ENCODE measurements at regions not wholly inside any gene's neighbourhood (a gene's known extent, or its start where the extent isn't known, plus 50 kb on each side); places are given as distances from the start of the nearest gene placed in this dataset.

DNA sequence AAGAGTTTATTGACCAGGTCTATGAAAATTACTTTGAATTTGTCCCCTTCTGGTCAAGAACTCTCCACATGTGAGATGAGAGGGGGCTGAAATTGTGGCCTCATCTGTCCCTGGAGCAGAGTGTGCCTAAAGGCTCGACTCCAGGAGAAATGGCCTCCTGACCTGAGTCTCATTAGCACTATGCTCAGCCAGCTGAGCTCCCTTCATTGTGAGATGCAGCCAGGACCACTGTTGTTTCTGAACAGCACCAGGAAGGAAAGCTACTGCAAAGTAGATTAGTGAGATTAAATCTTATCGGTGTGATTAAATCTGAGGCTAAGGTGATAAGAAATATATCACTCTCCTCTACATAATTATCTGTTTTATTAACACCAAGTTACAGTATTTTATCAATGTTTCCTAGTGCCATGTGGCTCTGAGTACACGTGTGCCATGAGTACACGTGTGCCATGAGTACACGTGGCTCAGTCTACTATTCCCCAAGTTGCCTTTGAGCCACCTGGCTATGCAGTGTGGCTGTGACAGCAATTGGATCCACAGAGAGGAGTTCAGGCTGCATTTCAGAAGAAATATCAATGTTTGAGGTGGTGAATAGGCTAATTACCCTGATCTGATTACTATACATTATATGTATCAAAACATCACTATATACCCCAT is 126.9 kb downstream of the IPMK start:
- H3K27ac Mint-ChIP-seq: no peak overlapping the region
- H3K27me3 Mint-ChIP-seq: peaks cover 3% of the 10 kb centered on the region
- H3K36me3 Mint-ChIP-seq (ENCODE audit: low read depth): no peaks in the 10 kb centered on the region
- no peak overlapping the region for H3K4me3 Mint-ChIP-seq
- H3K4me1 Mint-ChIP-seq: peaks cover 5% of the 10 kb centered on the region
- no peaks in the 10 kb centered on the region for H3K9me3 Mint-ChIP-seq
- ATAC-seq: no peak
- no peak for DNase-seq

DNA sequence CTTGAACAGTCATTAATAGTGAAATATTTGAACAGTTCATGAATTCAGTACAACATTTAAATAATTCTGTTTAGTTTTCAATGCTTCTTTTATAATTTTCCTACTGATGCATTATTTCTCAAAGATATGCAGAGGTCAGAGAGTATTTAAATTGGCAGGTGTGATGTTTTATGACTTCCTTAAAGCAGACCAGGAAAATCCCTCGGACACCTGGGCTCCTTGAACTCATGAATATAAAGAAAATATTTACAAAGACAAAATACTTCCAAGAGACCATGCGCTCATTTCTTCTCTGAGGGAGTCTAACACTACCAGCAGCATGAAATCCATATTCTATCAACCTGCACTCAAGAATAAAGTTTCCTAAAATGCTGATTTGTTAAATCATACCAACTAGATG is 127.6 kb downstream of the IPMK start:
- Mint-ChIP-seq H3K4me1 (peaks cover 5% of the 10 kb centered on the region), H3K27me3 (peaks cover 3% of the 10 kb centered on the region), H3K36me3 (ENCODE audit: low read depth) (no peaks in the 10 kb centered on the region), H3K27ac (no peak overlapping the region), H3K4me3 (no peak overlapping the region), H3K9me3 (no peaks in the 10 kb centered on the region)
- no peak for ATAC-seq
- no peak for DNase-seq

DNA sequence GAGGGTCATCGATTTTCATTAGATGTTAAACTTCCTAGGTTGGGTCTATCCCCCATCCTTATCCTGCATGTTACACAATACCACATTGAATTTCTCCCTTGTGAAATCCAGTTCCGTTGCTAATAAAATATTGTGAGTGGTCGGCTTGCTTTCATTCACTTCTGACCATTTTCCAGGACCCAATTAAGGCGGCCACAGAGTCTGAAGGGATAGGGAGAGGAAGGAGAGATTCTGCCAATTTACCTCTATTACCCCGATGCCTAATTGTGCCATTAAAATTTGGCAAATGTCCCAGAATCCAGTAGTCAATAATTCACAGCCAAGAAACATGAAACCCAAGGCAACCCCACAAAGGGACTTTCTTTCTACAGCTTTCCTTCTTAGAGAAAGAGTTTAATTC is 129.9 kb downstream of the IPMK start:
- no peaks in the 10 kb centered on the region for H3K36me3 Mint-ChIP-seq (ENCODE audit: low read depth)
- peaks cover 3% of the 10 kb centered on the region for H3K27me3 Mint-ChIP-seq

DNA sequence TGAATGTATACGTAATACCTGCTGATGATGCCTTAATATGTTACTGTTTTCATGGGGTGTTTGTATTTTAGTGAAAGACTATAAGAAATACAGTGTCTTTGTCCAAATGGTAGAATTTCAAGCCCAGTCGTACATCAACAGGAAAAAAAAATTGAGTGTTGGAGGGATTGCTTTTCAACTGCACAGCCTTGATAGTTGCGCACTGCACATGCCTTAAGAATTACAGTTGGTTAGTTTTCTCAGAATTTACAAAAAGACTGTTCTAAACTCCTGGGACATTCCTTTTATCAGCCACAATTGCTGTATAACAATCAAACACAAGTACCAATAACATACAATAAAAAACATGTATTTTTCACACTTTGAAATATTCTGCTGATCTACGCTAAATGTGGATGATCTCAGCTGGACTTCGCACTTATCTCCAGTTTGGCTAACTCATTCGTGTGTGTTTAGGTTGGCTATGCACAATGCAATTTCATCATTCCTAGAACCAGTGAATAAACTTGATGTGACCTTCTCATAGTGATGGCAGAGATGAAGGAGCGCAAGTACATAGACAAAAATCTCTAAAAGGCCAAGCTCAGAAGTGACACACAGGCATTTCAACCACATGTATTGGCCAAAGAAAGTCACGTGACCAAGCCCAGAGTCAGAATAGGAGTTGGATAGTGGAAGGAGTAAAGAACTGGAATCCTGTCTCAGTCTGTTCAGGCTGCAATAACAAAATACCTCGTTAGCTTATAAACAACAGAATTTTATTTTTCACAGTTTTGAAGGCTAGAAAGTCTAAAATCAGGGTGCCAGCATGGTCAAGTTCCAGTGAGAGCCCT is 152.3 kb downstream of the IPMK start:
- H3K4me3 Mint-ChIP-seq: no peak overlapping the region
- H3K4me1 Mint-ChIP-seq: no peaks in the 10 kb centered on the region
- peaks cover 3% of the 10 kb centered on the region for H3K27me3 Mint-ChIP-seq
- no peaks in the 10 kb centered on the region for H3K36me3 Mint-ChIP-seq (ENCODE audit: low read depth)
- H3K9me3 Mint-ChIP-seq: no peaks in the 10 kb centered on the region
- no peak for ATAC-seq
- DNase-seq: no peak
- H3K27ac Mint-ChIP-seq: no peak overlapping the region

More for the DNA sequence above, 129.9 kb downstream of the IPMK start:
- ATAC-seq (no peak), DNase-seq (no peak)
- Mint-ChIP-seq H3K27ac (no peak overlapping the region), H3K4me3 (no peak overlapping the region), H3K9me3 (no peaks in the 10 kb centered on the region), H3K4me1 (no peaks in the 10 kb centered on the region)

DNA sequence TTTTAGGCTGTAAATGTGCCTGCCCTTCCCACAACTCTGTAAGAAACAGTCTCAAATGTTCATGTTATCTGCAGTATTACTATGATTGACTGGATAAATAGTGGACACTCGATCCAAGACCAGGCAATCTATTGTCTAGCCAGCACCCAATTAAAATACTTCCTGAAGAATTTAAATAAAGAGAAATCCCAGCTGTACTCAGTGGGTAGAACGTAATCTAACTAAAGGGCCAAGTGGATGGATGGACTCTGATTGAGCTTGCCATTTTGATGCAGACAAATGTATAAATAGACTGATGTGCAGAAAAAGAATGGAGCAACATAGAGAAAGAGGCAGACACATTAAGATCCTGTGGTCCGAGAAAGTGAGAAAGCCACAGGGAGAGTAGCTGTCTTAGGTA is 158.0 kb downstream of the IPMK start:
- H3K36me3 Mint-ChIP-seq (ENCODE audit: low read depth): no peaks in the 10 kb centered on the region
- ATAC-seq (no peak), DNase-seq (no peak)
- no peak overlapping the region for H3K4me3 Mint-ChIP-seq
- H3K4me1 Mint-ChIP-seq: no peaks in the 10 kb centered on the region
- H3K9me3 Mint-ChIP-seq: no peaks in the 10 kb centered on the region
- H3K27me3 Mint-ChIP-seq: peaks cover 4% of the 10 kb centered on the region
- H3K27ac Mint-ChIP-seq: no peak overlapping the region

DNA sequence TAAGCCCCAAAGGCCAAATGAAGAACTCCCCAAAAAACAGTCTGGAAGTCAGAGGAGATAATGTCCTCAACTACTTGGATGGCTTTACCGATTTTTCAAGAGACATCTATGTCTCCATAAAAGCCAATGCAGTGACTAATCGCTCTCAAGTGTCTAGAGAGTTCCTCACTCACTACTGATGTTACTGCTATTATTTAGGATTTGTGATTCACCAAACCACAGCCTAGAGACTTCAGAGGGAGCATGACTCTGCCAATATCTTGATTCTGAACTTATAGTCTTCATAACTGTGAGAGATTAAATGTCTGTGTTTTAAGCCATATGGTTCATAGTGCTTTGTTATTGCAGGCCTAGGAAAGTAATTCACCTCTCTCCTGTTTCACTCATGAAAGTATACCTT is 160.2 kb downstream of the IPMK start:
- ATAC-seq (no peak), DNase-seq (no peak)

DNA sequence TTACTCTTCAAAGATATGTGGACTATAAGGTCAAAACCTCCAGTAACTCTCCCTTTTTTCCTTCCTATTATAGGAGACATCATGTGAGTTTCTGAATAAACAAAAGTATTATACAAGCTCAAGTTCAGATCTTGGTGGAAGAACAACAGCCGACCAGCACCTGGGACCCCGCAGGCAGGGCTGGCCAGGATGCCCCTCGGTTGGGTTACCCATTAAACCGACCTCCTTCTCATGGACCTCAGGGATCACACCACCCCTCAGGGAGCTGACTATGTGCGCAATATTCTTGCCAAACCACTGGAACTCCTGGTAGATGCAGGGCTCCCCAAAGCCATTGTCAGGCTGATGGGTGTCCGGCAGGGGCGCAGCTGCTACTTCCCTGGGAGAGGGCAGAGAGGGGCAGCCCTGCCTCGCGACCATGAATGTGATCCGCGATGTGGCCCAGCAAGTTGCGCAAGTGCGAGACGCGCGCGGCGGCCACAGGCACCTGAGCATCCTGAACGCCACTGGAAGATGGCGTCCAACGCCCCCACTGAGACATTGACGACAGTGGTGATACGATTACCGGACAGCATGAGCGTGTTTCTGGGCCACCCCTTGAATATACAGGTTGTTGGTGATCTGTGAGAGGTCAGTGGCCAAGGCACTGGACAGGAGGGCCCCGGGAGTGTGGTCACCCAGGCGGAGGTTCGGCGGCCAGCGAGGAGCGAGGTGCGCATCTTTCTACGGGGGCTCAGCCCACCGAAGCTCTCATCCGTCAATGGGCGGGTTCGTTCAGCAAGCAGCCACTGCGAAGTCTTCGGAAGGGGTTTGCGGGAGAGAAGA is 161.3 kb downstream of the IPMK start:
- no peak for ATAC-seq
- Mint-ChIP-seq H3K4me1 (no peaks in the 10 kb centered on the region), H3K27me3 (peaks cover 7% of the 10 kb centered on the region)

More for the DNA sequence above, 160.2 kb downstream of the IPMK start:
- Mint-ChIP-seq H3K4me1 (no peaks in the 10 kb centered on the region), H3K9me3 (no peaks in the 10 kb centered on the region), H3K36me3 (ENCODE audit: low read depth) (no peaks in the 10 kb centered on the region), H3K27me3 (peaks cover 4% of the 10 kb centered on the region), H3K4me3 (no peak overlapping the region), H3K27ac (no peak overlapping the region)

DNA sequence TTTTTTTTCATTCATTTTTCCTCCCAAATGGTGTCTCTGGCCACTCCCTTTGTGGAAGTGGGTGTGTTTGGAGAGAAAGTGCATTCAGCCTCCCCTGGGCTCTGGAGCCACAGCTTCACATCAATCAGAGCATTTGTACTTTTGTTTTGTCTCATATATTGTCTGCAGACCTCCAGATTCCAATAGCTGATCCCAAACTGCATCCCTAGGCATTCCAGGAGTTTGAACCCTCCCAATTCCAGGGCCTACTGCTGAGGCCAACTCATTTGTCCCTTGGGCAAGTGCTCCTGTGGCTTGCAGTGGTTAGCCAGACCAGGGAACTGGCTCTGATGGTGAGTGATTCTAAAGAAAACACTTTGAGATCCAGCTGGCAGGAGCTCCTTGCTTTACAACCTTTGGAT is 163.3 kb downstream of the IPMK start:
- no peak for DNase-seq
- ATAC-seq: no peak
- Mint-ChIP-seq H3K4me1 (no peaks in the 10 kb centered on the region), H3K27ac (no peak overlapping the region), H3K4me3 (no peak overlapping the region), H3K36me3 (ENCODE audit: low read depth) (no peaks in the 10 kb centered on the region), H3K9me3 (no peaks in the 10 kb centered on the region), H3K27me3 (peaks cover 7% of the 10 kb centered on the region)

More for the DNA sequence above, 161.3 kb downstream of the IPMK start:
- no peak overlapping the region for H3K27ac Mint-ChIP-seq
- no peak for DNase-seq
- H3K4me3 Mint-ChIP-seq: no peak overlapping the region
- no peaks in the 10 kb centered on the region for H3K36me3 Mint-ChIP-seq (ENCODE audit: low read depth)
- no peaks in the 10 kb centered on the region for H3K9me3 Mint-ChIP-seq

DNA sequence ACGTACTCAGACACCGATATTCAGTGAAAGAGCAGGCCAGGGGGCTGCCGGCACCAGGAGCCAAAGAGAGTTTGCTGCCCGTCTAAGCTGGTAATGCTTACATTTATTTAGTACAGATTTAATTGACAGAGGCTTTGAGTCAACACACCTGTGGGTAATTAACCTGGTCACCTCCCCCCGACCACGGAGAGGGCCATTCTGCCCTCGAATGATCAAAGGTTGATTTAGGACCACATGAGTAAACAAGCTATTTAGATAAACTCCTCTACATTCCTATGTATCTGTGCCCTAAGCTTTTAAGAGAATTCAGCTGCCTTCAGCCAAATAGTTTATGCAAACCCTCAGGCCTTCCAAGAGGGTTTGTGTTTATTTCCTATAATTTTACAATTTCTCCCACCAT is 164.8 kb downstream of the IPMK start:
- DNase-seq: no peak
- H3K27me3 Mint-ChIP-seq: peaks cover 3% of the 10 kb centered on the region
- no peaks in the 10 kb centered on the region for H3K9me3 Mint-ChIP-seq
- H3K27ac Mint-ChIP-seq: no peak overlapping the region
- H3K4me3 Mint-ChIP-seq: no peak overlapping the region
- no peaks in the 10 kb centered on the region for H3K36me3 Mint-ChIP-seq (ENCODE audit: low read depth)
- ATAC-seq: no peak
- H3K4me1 Mint-ChIP-seq: no peaks in the 10 kb centered on the region

DNA sequence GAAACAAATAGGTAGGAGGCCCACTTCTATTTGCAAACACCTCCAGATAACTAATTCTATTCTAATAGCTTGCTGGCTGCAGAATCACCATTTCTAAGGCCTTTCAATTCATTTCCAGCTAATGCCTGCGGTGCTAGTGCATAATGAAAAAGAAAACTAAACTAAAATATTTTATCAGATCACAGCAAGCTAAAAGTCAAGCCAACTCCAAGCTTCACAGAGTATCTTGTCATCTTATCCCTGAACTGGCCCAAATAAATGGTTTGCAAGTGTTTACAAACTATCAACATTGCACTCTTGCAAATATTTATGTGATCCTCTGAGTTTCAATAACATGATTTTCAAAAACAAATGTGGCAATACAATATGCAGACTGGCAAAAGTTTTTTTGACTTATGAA is 166.0 kb downstream of the IPMK start:
- no peaks in the 10 kb centered on the region for H3K9me3 Mint-ChIP-seq

DNA sequence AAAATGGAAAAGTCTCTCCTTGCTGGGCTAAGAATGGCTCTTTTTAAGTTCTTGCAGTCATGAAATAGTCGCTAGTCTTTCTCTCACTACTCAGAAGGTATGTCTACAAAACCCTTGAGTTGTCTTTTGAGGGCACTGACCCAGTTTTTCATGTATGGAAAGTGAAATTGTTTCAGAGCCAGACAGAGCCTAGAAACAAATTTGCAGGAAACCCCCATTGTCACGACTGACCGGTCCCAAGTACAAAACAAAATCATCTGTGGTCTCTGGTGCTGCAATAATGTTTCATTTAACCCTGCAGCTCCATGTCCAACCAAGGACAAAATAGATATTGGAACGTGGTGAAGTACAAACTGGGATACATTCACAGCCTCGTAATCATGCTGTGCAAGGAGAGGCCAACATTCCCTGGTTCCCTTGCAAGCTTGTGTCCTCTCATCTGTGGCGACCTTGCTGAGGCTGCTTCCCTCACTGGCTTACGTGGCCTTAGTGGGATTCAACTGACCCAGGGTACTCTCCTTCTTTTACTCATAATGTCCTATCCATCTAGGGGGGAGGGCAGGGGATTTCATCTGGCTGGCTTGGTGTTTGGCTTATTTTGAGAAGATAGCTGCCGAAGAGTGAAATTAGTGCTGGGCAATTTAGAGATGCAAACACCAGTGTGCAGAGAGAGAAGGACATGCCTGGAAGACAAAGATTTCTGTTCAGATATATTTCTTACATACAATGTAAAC is 172.5 kb downstream of the IPMK start:
- no peaks in the 10 kb centered on the region for H3K36me3 Mint-ChIP-seq (ENCODE audit: low read depth)
- no peak for ATAC-seq
- H3K9me3 Mint-ChIP-seq: no peaks in the 10 kb centered on the region
- H3K27ac Mint-ChIP-seq: no peak overlapping the region
- H3K4me3 Mint-ChIP-seq: no peak overlapping the region
- H3K27me3 Mint-ChIP-seq: no peaks in the 10 kb centered on the region
- H3K4me1 Mint-ChIP-seq: no peaks in the 10 kb centered on the region
- no peak for DNase-seq

More for the DNA sequence above, 166.0 kb downstream of the IPMK start:
- ATAC-seq (no peak), DNase-seq (no peak)
- Mint-ChIP-seq H3K4me3 (no peak overlapping the region), H3K27ac (no peak overlapping the region), H3K4me1 (no peaks in the 10 kb centered on the region), H3K36me3 (ENCODE audit: low read depth) (no peaks in the 10 kb centered on the region), H3K27me3 (peaks cover 3% of the 10 kb centered on the region)

DNA sequence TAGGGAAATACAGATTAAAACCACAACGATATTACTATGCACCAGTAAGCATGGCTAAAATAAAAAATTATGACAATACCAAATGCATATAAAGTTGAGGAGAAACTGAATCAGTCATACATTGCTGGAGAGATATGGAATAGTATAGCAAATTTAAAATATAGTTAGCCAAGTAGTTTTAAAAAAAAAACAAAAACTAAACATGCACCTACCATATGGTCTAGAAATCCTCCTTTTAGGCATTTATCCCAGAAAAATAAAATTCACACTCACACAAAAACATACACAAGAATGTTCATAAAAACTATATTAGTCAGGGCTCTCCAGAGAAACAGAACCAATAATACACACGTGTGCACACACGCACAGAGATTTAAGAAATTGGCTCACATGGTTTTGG is 175.8 kb downstream of the IPMK start:
- Mint-ChIP-seq H3K36me3 (ENCODE audit: low read depth) (no peaks in the 10 kb centered on the region), H3K4me1 (no peaks in the 10 kb centered on the region), H3K4me3 (no peak overlapping the region), H3K27me3 (peaks cover 5% of the 10 kb centered on the region), H3K27ac (no peak overlapping the region), H3K9me3 (no peaks in the 10 kb centered on the region)
- ATAC-seq: no peak
- no peak for DNase-seq

DNA sequence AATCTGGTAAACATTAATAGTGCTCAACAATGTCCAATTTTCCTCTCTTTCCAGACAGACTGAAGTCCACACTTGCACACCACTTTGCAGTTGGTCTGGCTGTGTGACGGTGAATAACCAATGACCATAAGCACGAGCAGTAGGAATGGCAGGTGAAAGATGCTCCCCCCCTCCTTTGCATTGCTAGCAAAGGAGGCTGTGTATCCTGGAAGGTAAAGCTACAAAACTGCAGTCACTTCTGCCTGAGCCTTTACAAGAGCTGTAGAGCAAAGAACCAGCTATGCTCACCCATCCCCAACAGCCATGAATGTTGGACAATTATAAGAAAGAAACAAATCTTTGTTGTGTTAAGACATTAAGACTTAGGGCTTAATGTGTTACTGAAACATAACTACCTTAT is 178.0 kb downstream of the IPMK start:
- ATAC-seq: no peak
- Mint-ChIP-seq H3K4me1 (no peaks in the 10 kb centered on the region), H3K27ac (no peak overlapping the region), H3K36me3 (ENCODE audit: low read depth) (no peaks in the 10 kb centered on the region), H3K4me3 (no peak overlapping the region), H3K27me3 (peaks cover 7% of the 10 kb centered on the region), H3K9me3 (no peaks in the 10 kb centered on the region)
- no peak for DNase-seq

DNA sequence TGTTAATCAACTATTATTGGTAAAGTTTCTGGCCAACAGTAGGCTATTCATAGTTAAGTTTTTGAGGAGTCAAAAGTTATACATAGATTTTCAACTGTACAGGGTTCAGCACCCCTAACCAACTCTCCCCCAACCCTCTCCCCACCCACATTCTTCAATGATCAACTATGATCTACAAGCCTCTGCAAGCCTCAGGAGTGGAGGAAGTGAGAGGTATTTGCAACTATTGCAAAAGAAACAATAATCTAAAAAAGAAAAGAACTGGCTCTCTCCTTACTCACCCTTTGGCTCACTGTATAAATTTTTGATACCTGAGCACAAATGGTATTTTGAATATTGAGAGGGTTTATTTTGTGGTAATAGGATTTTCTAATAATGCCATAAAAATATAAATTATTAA is 179.8 kb downstream of the IPMK start:
- Mint-ChIP-seq H3K9me3 (no peaks in the 10 kb centered on the region), H3K4me1 (no peaks in the 10 kb centered on the region), H3K4me3 (no peak overlapping the region), H3K27me3 (peaks cover 8% of the 10 kb centered on the region), H3K36me3 (ENCODE audit: low read depth) (no peaks in the 10 kb centered on the region), H3K27ac (no peak overlapping the region)
- ATAC-seq (no peak), DNase-seq (no peak)

Measured in activated naive CD8-positive, alpha-beta T cell treated with anti-CD3 and anti-CD28 coated beads, Interleukin-2, amount 50 U/mL, for 24 hours (primary cell).